ENCODE measurements at regions not wholly inside any gene's neighbourhood (a gene's known extent, or its start where the extent isn't known, plus 50 kb on each side); places are given as distances from the start of the nearest gene placed in this dataset.
A peak's percentile ranks its signal among the peaks of the same experiment; 100 is the strongest.
"Not testable (repeated sequence)": the region's sequence is repeated elsewhere in the genome, so short reads cannot be mapped to it uniquely, and the experiment has no call there.

- TF ChIP-seq CTCF (conservative IDR thresholded peaks at IDR 0.05; ENCODE audit: low read length) = no peak
- H3K4me3 ChIP-seq (ENCODE audit: low read length) = no peak overlapping the region
- DNase-seq (ENCODE audit: low read depth) = no peak
Measured at GRCh38 chr5:122683631-122684030, 91.2 kb upstream of the SNX2 start.

GRCh38 chr5:122690266-122690665 is 84.6 kb upstream of the SNX2 start:
- TF ChIP-seq CTCF (conservative IDR thresholded peaks at IDR 0.05; ENCODE audit: low read length) = no peak
- no peak overlapping the region for H3K4me3 ChIP-seq (ENCODE audit: low read length)
- no peak for DNase-seq (ENCODE audit: low read depth)

GRCh38 chr5:122691931-122692330 is 82.9 kb upstream of the SNX2 start:
- no peak overlapping the region for H3K4me3 ChIP-seq (ENCODE audit: low read length)
- no peak for DNase-seq (ENCODE audit: low read depth)
- TF ChIP-seq CTCF (conservative IDR thresholded peaks at IDR 0.05; ENCODE audit: low read length) = no peak

GRCh38 chr5:122693963-122694362 is 80.9 kb upstream of the SNX2 start:
- no peak for TF ChIP-seq CTCF (conservative IDR thresholded peaks at IDR 0.05; ENCODE audit: low read length)
- no peak overlapping the region for H3K4me3 ChIP-seq (ENCODE audit: low read length)
- no peak for DNase-seq (ENCODE audit: low read depth)

- no peak for TF ChIP-seq CTCF (conservative IDR thresholded peaks at IDR 0.05; ENCODE audit: low read length)
Measured at GRCh38 chr5:122694884-122695283, 80.0 kb upstream of the SNX2 start.

GRCh38 chr5:122696735-122697134 is 78.1 kb upstream of the SNX2 start:
- not testable (repeated sequence) for H3K4me3 ChIP-seq (ENCODE audit: low read length); DNase-seq (ENCODE audit: low read depth)

More at GRCh38 chr5:122694884-122695283, 80.0 kb upstream of the SNX2 start:
- DNase-seq (ENCODE audit: low read depth) = no peak
- H3K4me3 ChIP-seq (ENCODE audit: low read length) = no peak overlapping the region

GRCh38 chr5:122697191-122697590 is 77.7 kb upstream of the SNX2 start:
- no peak overlapping the region for H3K4me3 ChIP-seq (ENCODE audit: low read length)
- no peak for DNase-seq (ENCODE audit: low read depth)
- TF ChIP-seq CTCF (conservative IDR thresholded peaks at IDR 0.05; ENCODE audit: low read length) = no peak

- H3K4me3 ChIP-seq (ENCODE audit: low read length) = no peak overlapping the region
- peak; percentile 17 for DNase-seq (ENCODE audit: low read depth)
- no peak for TF ChIP-seq CTCF (conservative IDR thresholded peaks at IDR 0.05; ENCODE audit: low read length)
Measured at GRCh38 chr5:122699201-122699600, 75.7 kb upstream of the SNX2 start.

Data from AG10803 (cell line).